Adrenal gland (tissue), 5 donors: ENCODE measurements at regions not wholly inside any gene's neighbourhood (a gene's known extent, or its start where the extent isn't known, plus 50 kb on each side); places are given as distances from the start of the nearest gene placed in this dataset.

ENCODE experiments used
- POLR2A ChIP-seq, 2 donors: fragments of 450-650 bp; IDR thresholded peaks; one replicate each; pipeline ENCODE4 v1.6.1; 2017; ENCODE audit warnings: antibody characterized with exemption in 2 of 2, mild to moderate bottlenecking in 2 of 2, moderate library complexity in 1 of 2
- TF ChIP-seq, protein P1 (sequence below), 6 experiments: fragments of 450-650 bp in 4 of 6; fragments of 200-600 bp in 2 of 6; sonication (generic) in 1 of 6; IDR thresholded peaks; 1 replicate in 5 of 6; 2 replicates in 1 of 6; pipeline versions ENCODE4 v1.5.1 to v1.8.0; 2016 to 2021; ENCODE audit warnings: antibody characterized with exemption in 6 of 6, mild to moderate bottlenecking in 2 of 6, moderate library complexity in 1 of 6
- donor health status: DM: no; HTN: no; CAD: no.

DNA sequence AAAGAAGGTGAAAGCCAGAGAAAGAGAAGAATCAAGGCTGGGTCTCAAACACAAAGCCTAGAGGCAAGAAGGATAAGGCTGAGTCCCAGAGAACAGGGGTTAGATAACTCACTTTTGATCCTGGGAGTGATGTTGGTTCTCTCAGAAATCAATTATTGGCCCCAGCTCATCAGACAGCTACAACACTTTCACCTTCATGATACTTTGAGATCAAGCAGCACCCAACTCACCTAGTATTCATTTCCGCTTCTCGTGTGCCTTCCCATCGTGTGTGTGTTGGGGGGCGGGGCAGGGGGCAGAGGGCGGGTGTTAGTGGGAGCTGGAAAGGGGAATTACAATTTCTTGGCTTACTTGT is 92.2 kb upstream of the RAD23B start:
- TF ChIP-seq, protein P1, sequence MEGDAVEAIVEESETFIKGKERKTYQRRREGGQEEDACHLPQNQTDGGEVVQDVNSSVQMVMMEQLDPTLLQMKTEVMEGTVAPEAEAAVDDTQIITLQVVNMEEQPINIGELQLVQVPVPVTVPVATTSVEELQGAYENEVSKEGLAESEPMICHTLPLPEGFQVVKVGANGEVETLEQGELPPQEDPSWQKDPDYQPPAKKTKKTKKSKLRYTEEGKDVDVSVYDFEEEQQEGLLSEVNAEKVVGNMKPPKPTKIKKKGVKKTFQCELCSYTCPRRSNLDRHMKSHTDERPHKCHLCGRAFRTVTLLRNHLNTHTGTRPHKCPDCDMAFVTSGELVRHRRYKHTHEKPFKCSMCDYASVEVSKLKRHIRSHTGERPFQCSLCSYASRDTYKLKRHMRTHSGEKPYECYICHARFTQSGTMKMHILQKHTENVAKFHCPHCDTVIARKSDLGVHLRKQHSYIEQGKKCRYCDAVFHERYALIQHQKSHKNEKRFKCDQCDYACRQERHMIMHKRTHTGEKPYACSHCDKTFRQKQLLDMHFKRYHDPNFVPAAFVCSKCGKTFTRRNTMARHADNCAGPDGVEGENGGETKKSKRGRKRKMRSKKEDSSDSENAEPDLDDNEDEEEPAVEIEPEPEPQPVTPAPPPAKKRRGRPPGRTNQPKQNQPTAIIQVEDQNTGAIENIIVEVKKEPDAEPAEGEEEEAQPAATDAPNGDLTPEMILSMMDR (IDR thresholded peaks at IDR 0.05), result no peak
- no peak for TF ChIP-seq POLR2A (IDR thresholded peaks at IDR 0.05)
